SK-N-SH treated with all-trans-retinoic acid at 6 μM for 48 hours (cell line): ENCODE measurements at regions not wholly inside any gene's neighbourhood (a gene's known extent, or its start where the extent isn't known, plus 50 kb on each side); places are given as distances from the start of the nearest gene placed in this dataset.

ENCODE experiments used
- ISL1 ChIP-seq: fragments of 250-450 bp; sonication (Bioruptor Pico); IDR thresholded peaks from 2 replicates; pipeline ENCODE4 v2.1.2; 2022; ENCODE audit warnings: mild to moderate bottlenecking, moderate library complexity
- OSR1 ChIP-seq: fragments of 250-450 bp; sonication (Bioruptor Pico); IDR thresholded peaks from 2 replicates; pipeline ENCODE4 v1.8.0; 2022; ENCODE audit warnings: moderate library complexity, mild to moderate bottlenecking, inconsistent platforms
- RARB ChIP-seq: fragments of 250-450 bp; sonication (Bioruptor Pico); IDR thresholded peaks from 2 replicates; pipeline ENCODE4 v1.8.0; 2021; ENCODE audit warnings: mild to moderate bottlenecking, moderate library complexity
- TCF4 ChIP-seq: fragments of 250-450 bp; sonication (Bioruptor Pico); IDR thresholded peaks from 2 replicates; pipeline ENCODE4 v1.8.0; 2021; ENCODE audit warnings: mild to moderate bottlenecking, moderate library complexity, borderline replicate concordance
- ZC3H10 ChIP-seq: fragments of 250-450 bp; sonication (Bioruptor Pico); IDR thresholded peaks from 2 replicates; pipeline ENCODE4 v1.5.1; 2021; ENCODE audit warnings: mild to moderate bottlenecking, moderate library complexity
- ZFP3 ChIP-seq: fragments of 250-450 bp; sonication (Bioruptor Pico); IDR thresholded peaks from 2 replicates; pipeline ENCODE4 v1.5.0; 2020; ENCODE audit warnings: mild to moderate bottlenecking, moderate library complexity
- ZNF70 ChIP-seq: fragments of 450-650 bp; formaldehyde crosslinking; IDR thresholded peaks from 2 replicates; pipeline ENCODE4 v1.5.0; 2020; ENCODE audit warnings: mild to moderate bottlenecking, moderate library complexity
- TF ChIP-seq, protein P1 (sequence below): fragments of 250-450 bp; sonication (Bioruptor Pico); IDR thresholded peaks from 2 replicates; pipeline ENCODE4 v1.5.1; 2021; ENCODE audit warnings: mild to moderate bottlenecking, moderate library complexity
- TF ChIP-seq, protein P2 (sequence below): fragments of 250-450 bp; sonication (Bioruptor Pico); IDR thresholded peaks from 2 replicates; pipeline ENCODE4 v1.8.0; 2020; ENCODE audit warnings: mild to moderate bottlenecking, moderate library complexity, borderline replicate concordance
- TF ChIP-seq, protein P3 (sequence below): fragments of 250-450 bp; sonication (Bioruptor Pico); IDR thresholded peaks from 2 replicates; pipeline ENCODE4 v1.8.0; 2021; ENCODE audit warnings: low read depth, mild to moderate bottlenecking, moderate library complexity, borderline replicate concordance

DNA sequence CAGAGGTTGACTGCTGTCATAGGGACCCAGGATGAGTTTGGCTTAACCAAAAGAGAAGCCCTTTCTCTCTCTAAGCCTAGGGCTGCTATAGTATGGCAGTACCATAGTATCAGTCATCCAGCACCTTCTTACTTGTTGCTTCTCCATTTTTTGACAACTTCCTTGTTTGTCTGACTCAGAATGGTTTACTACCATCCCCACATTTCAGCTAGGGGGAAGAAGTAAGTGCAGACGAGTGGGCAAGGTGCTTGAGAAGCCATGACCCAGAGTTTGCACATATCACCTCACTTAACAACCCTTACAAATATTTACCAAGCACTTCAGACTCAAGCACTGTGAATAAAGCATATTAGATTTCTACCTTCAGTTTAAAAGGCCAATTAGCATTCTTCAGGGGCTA is 289.9 kb upstream of the TSHZ2 start:
- TF ChIP-seq, protein P1, sequence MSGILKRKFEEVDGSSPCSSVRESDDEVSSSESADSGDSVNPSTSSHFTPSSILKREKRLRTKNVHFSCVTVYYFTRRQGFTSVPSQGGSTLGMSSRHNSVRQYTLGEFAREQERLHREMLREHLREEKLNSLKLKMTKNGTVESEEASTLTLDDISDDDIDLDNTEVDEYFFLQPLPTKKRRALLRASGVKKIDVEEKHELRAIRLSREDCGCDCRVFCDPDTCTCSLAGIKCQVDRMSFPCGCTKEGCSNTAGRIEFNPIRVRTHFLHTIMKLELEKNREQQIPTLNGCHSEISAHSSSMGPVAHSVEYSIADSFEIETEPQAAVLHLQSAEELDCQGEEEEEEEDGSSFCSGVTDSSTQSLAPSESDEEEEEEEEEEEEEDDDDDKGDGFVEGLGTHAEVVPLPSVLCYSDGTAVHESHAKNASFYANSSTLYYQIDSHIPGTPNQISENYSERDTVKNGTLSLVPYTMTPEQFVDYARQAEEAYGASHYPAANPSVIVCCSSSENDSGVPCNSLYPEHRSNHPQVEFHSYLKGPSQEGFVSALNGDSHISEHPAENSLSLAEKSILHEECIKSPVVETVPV (CRISPR knock-in tag) = no peak
- TF ChIP-seq ZC3H10 (CRISPR knock-in tag) = no peak
- no peak for TF ChIP-seq ZFP3 (CRISPR knock-in tag)
- no peak for TF ChIP-seq ISL1 (CRISPR knock-in tag)
- TF ChIP-seq, protein P2, sequence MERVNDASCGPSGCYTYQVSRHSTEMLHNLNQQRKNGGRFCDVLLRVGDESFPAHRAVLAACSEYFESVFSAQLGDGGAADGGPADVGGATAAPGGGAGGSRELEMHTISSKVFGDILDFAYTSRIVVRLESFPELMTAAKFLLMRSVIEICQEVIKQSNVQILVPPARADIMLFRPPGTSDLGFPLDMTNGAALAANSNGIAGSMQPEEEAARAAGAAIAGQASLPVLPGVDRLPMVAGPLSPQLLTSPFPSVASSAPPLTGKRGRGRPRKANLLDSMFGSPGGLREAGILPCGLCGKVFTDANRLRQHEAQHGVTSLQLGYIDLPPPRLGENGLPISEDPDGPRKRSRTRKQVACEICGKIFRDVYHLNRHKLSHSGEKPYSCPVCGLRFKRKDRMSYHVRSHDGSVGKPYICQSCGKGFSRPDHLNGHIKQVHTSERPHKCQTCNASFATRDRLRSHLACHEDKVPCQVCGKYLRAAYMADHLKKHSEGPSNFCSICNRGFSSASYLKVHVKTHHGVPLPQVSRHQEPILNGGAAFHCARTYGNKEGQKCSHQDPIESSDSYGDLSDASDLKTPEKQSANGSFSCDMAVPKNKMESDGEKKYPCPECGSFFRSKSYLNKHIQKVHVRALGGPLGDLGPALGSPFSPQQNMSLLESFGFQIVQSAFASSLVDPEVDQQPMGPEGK (CRISPR knock-in tag) = no peak
- TF ChIP-seq, protein P3, sequence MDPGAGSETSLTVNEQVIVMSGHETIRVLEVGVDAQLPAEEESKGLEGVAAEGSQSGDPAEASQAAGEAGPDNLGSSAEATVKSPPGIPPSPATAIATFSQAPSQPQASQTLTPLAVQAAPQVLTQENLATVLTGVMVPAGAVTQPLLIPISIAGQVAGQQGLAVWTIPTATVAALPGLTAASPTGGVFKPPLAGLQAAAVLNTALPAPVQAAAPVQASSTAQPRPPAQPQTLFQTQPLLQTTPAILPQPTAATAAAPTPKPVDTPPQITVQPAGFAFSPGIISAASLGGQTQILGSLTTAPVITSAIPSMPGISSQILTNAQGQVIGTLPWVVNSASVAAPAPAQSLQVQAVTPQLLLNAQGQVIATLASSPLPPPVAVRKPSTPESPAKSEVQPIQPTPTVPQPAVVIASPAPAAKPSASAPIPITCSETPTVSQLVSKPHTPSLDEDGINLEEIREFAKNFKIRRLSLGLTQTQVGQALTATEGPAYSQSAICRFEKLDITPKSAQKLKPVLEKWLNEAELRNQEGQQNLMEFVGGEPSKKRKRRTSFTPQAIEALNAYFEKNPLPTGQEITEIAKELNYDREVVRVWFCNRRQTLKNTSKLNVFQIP (CRISPR knock-in tag) = no peak
- no peak for TF ChIP-seq OSR1 (CRISPR knock-in tag)
- no peak for TF ChIP-seq RARB (CRISPR knock-in tag)
- no peak for TF ChIP-seq TCF4 (CRISPR knock-in tag)
- no peak for TF ChIP-seq ZNF70
